GM12892 (cell line): ENCODE measurements at regions not wholly inside any gene's neighbourhood (a gene's known extent, or its start where the extent isn't known, plus 50 kb on each side); places are given as distances from the start of the nearest gene placed in this dataset.
"Not testable (repeated sequence)": the region's sequence is repeated elsewhere in the genome, so short reads cannot be mapped to it uniquely, and the experiment has no call there.

Experiments
- POLR2A ChIP-seq: IDR thresholded peaks from 2 replicates; pipeline ENCODE4 v1.6.1; 2011; ENCODE audit warnings: low read depth, low read length, control low read depth
- POLR2AphosphoS5 ChIP-seq: IDR thresholded peaks from 2 replicates; pipeline ENCODE4 v1.6.1; 2011; ENCODE audit warnings: low read depth, low read length, control low read depth
- TAF1 ChIP-seq: IDR thresholded peaks from 2 replicates; pipeline ENCODE4 v1.6.1; 2011; ENCODE audit warnings: low read depth, mild to moderate bottlenecking, control low read depth, low read length, borderline replicate concordance

DNA sequence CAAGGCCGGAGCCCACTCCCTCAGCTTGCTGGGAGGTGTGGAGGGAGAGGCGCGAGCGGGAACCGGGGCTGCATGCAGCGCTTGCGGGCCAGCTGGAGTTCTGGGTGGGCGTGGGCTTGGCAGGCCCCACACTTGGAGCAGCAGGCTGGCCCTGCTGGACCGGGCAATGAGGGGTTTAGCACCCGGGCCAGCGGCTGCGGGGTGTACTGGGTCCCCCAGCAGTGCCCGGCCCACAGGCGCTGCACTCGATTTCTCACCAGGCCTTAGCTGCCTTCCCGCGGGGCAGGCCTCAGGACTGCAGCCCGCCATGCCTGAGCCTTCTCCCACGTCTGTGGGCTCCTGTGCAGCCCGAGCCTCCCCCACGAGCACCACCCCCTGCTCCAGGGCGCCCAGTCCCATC lies 62.3 kb upstream of the CNTLN start:
- not testable (repeated sequence) for TF ChIP-seq POLR2A, TAF1, POLR2AphosphoS5
